Neural progenitor cell (in vitro differentiated cells): ENCODE measurements at regions not wholly inside any gene's neighbourhood (a gene's known extent, or its start where the extent isn't known, plus 50 kb on each side); places are given as distances from the start of the nearest gene placed in this dataset.

Experiments used
- CTCF ChIP-seq: fragments of 200-600 bp; sonication (generic); IDR thresholded peaks from 2 replicates; pipeline ENCODE4 v1.5.1; 2017; ENCODE audit warnings: antibody characterized with exemption, mild to moderate bottlenecking
- EZH2 ChIP-seq: fragments of 200-600 bp; sonication (generic); IDR thresholded peaks from 2 replicates; pipeline ENCODE4 v1.6.1; 2017; ENCODE audit warnings: antibody characterized with exemption, mild to moderate bottlenecking, moderate library complexity

- no peak for TF ChIP-seq CTCF
- no peak for TF ChIP-seq EZH2
Observed at GRCh38 chr2:236351966-236352525, 87.8 kb upstream of the ASB18 start.
